Smooth muscle cell (in vitro differentiated cells): ENCODE measurements at regions not wholly inside any gene's neighbourhood (a gene's known extent, or its start where the extent isn't known, plus 50 kb on each side); places are given as distances from the start of the nearest gene placed in this dataset.

ENCODE experiments used
- DNase-seq: peaks from one replicate; lab custom pipeline; 2025; ENCODE audit not compliant: unreplicated experiment; lab: John Stamatoyannopoulos, UW
- H2AFZ ChIP-seq: fragments of 200-600 bp; sonication (generic); 2 replicates; pipeline ENCODE4 v1.6.0; 2016; ENCODE audit warnings: antibody characterized with exemption, low read depth, mild to moderate bottlenecking
- H3F3A ChIP-seq: fragments of 200-600 bp; sonication (generic); 2 replicates; pipeline ENCODE4 v1.6.0; 2017; ENCODE audit warnings: antibody characterized with exemption, low read depth
- H3K27ac ChIP-seq: fragments of 200-600 bp; sonication (generic); 2 replicates; pipeline ENCODE4 v1.5.1; 2016; ENCODE audit warnings: low read depth, mild to moderate bottlenecking
- H3K27me3 ChIP-seq: fragments of 200-600 bp; sonication (generic); 2 replicates; pipeline ENCODE4 v1.6.1; 2016; ENCODE audit warnings: low read depth, mild to moderate bottlenecking
- H3K36me3 ChIP-seq: fragments of 200-600 bp; sonication (generic); 2 replicates; pipeline ENCODE4 v1.5.1; 2016; ENCODE audit warnings: low read depth
- H3K4me1 ChIP-seq: fragments of 200-600 bp; sonication (generic); 2 replicates; pipeline ENCODE4 v1.5.1; 2016; ENCODE audit warnings: low read depth
- H3K4me2 ChIP-seq: fragments of 200-600 bp; sonication (generic); 2 replicates; pipeline ENCODE4 v1.6.0; 2016; ENCODE audit warnings: mild to moderate bottlenecking
- H3K4me3 ChIP-seq: fragments of 200-600 bp; sonication (generic); 2 replicates; pipeline ENCODE4 v1.5.1; 2016; ENCODE audit warnings: mild to moderate bottlenecking
- H3K79me2 ChIP-seq: fragments of 200-600 bp; sonication (generic); 2 replicates; pipeline ENCODE4 v1.6.0; 2016; ENCODE audit warnings: low read depth, mild to moderate bottlenecking
- H3K9ac ChIP-seq: fragments of 200-600 bp; sonication (generic); 2 replicates; pipeline ENCODE4 v1.6.0; 2016; ENCODE audit warnings: low read depth
- H3K9me3 ChIP-seq: fragments of 200-600 bp; sonication (generic); replicated peaks from 2 replicates; pipeline ENCODE4 v1.5.1; 2016; ENCODE audit warnings: low read depth
- H4K20me1 ChIP-seq: fragments of 200-600 bp; sonication (generic); 2 replicates; pipeline ENCODE4 v1.6.0; 2016; ENCODE audit warnings: low read depth
- WGBS: methylation state at CpG from one replicate; pipeline ENCODE4 v1.1.7; 2016; ENCODE audit warnings: low lambda C conversion rate; 5-methylcytosine and 5-hydroxymethylcytosine counted together
- TF ChIP-seq, protein P1 (sequence below): fragments of 200-600 bp; sonication (generic); IDR thresholded peaks from 2 replicates; pipeline ENCODE4 v1.5.1; 2017; ENCODE audit warnings: borderline replicate concordance, mild to moderate bottlenecking, antibody characterized with exemption; ENCODE audit not compliant: insufficient read depth, poor library complexity, severe bottlenecking

DNA sequence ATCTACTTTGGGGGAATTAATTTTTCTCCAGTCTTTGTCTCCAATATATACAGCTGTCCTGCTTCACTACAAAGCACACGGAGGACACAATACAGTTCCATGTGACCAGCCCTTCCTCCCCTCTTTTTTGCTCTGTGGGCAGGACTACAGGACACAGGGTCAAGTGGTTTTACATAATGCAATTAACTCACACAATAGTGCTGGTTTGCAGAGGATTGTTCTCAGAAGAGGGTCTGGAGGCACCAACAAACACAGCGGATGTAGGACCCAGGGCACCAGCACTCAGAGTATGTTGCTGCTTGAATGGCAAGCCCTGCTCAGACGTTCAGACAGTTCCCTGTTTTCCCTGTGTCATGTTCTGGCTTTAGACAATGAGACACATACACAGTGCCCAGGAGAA is 52.0 kb upstream of the NPTX2 start:
- Histone ChIP-seq H3K9me3 (no peaks in the 10 kb centered on the region), H3K79me2 (no peaks in the 10 kb centered on the region), H3K27me3 (no peaks in the 10 kb centered on the region), H3F3A (no peaks in the 10 kb centered on the region), H2AFZ (no peak overlapping the region), H3K36me3 (no peaks in the 10 kb centered on the region), H3K4me2 (no peak overlapping the region), H3K27ac (no peak overlapping the region), H3K4me3 (no peak overlapping the region), H3K4me1 (no peaks in the 10 kb centered on the region), H3K9ac (no peak overlapping the region), H4K20me1 (no peaks in the 10 kb centered on the region)
- DNase-seq: no peak
- 70% methylated on average over 3 of the region's 3 CpGs for WGBS
- TF ChIP-seq, protein P1, sequence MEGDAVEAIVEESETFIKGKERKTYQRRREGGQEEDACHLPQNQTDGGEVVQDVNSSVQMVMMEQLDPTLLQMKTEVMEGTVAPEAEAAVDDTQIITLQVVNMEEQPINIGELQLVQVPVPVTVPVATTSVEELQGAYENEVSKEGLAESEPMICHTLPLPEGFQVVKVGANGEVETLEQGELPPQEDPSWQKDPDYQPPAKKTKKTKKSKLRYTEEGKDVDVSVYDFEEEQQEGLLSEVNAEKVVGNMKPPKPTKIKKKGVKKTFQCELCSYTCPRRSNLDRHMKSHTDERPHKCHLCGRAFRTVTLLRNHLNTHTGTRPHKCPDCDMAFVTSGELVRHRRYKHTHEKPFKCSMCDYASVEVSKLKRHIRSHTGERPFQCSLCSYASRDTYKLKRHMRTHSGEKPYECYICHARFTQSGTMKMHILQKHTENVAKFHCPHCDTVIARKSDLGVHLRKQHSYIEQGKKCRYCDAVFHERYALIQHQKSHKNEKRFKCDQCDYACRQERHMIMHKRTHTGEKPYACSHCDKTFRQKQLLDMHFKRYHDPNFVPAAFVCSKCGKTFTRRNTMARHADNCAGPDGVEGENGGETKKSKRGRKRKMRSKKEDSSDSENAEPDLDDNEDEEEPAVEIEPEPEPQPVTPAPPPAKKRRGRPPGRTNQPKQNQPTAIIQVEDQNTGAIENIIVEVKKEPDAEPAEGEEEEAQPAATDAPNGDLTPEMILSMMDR: no peak

DNA sequence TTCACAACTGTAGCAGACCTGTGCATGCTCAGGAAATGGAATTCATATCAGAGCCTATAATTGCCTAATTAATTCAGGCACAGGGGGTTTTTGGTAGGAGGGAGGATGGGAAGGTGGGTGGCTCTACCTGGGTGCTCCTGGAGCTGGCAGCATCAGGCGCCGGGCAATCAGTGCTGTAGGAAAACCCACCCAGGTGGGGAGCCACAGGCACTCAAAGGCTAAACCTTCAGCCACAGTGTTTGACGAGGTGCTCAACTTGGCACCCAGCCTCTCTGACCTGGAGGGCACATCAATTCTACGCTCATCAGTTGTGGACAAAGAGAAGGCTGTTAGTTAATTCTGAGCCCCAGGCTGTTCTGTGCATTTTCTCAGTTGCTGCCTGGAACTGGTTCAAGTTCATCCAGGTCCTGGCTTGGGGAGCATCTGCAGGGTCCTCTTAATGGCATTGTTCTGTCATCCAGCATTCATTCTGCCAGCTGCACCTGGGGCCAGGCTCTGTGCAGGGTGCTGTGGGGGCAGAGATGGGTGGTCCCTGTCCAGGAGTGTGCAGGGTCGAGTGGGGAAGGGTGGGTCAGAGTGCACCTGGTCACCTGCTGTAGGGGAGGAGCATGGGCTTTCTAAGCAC is 54.1 kb upstream of the NPTX2 start:
- Histone ChIP-seq H2AFZ (no peak overlapping the region), H3K36me3 (no peaks in the 10 kb centered on the region), H3K9me3 (no peaks in the 10 kb centered on the region), H3K79me2 (no peaks in the 10 kb centered on the region), H4K20me1 (no peaks in the 10 kb centered on the region), H3K4me2 (no peak overlapping the region), H3K27me3 (no peaks in the 10 kb centered on the region), H3K4me1 (no peaks in the 10 kb centered on the region), H3K27ac (no peak overlapping the region), H3F3A (no peaks in the 10 kb centered on the region), H3K9ac (no peak overlapping the region), H3K4me3 (no peak overlapping the region)
- 80% methylated on average over 5 of the region's 5 CpGs for WGBS
- no peak for DNase-seq
- TF ChIP-seq, protein P1: no peak

GRCh38 chr7:98562381-98562823 is 54.7 kb upstream of the NPTX2 start:
- no peak overlapping the region for H2AFZ ChIP-seq
- H3K9ac ChIP-seq: no peak overlapping the region
- no peaks in the 10 kb centered on the region for H3K9me3 ChIP-seq
- H3K79me2 ChIP-seq: no peaks in the 10 kb centered on the region
- H3K36me3 ChIP-seq: no peaks in the 10 kb centered on the region
- H3F3A ChIP-seq: no peaks in the 10 kb centered on the region
- H3K27me3 ChIP-seq: no peaks in the 10 kb centered on the region
- no peak for DNase-seq
- H4K20me1 ChIP-seq: no peaks in the 10 kb centered on the region
- H3K4me1 ChIP-seq: no peaks in the 10 kb centered on the region
- H3K4me3 ChIP-seq: no peak overlapping the region
- no peak overlapping the region for H3K27ac ChIP-seq
- no peak overlapping the region for H3K4me2 ChIP-seq
- TF ChIP-seq, protein P1: no peak

GRCh38 chr7:98559958-98560357 is 57.1 kb upstream of the NPTX2 start:
- 62% methylated on average over 3 of the region's 3 CpGs for WGBS

More at GRCh38 chr7:98559958-98560357, 57.1 kb upstream of the NPTX2 start:
- no peak overlapping the region for H2AFZ ChIP-seq
- no peaks in the 10 kb centered on the region for H3K79me2 ChIP-seq
- H3K4me2 ChIP-seq: no peak overlapping the region
- H3K4me1 ChIP-seq: no peaks in the 10 kb centered on the region
- no peak overlapping the region for H3K27ac ChIP-seq
- no peak overlapping the region for H3K4me3 ChIP-seq
- H3K27me3 ChIP-seq: no peaks in the 10 kb centered on the region
- H3K36me3 ChIP-seq: no peaks in the 10 kb centered on the region
- no peak for DNase-seq
- TF ChIP-seq, protein P1: no peak
- H3K9ac ChIP-seq: no peak overlapping the region
- H3K9me3 ChIP-seq: no peaks in the 10 kb centered on the region
- H3F3A ChIP-seq: no peaks in the 10 kb centered on the region
- H4K20me1 ChIP-seq: no peaks in the 10 kb centered on the region
